HAP-1 (cell line): ENCODE measurements at regions not wholly inside any gene's neighbourhood (a gene's known extent, or its start where the extent isn't known, plus 50 kb on each side); places are given as distances from the start of the nearest gene placed in this dataset.

Experiments
- DNase-seq, 2 experiments: peaks; one replicate each; pipeline ENCODE4 v3.0.0-alpha.2; 2016 to 2020; ENCODE audit warnings: low spot score in 2 of 2
- H3K27me3 ChIP-seq: fragments of 250-450 bp; sonication (Bioruptor Pico); 2 replicates; pipeline ENCODE4 v1.5.1; 2020; ENCODE audit warnings: low read depth, mild to moderate bottlenecking, moderate library complexity
- H3K36me3 ChIP-seq: fragments of 250-450 bp; sonication (Bioruptor Pico); replicated peaks from 2 replicates; pipeline ENCODE4 v1.5.1; 2020; ENCODE audit warnings: mild to moderate bottlenecking
- H3K4me1 ChIP-seq: fragments of 250-450 bp; sonication (Bioruptor Pico); 2 replicates; pipeline ENCODE4 v1.5.1; 2020; ENCODE audit warnings: mild to moderate bottlenecking
- H3K4me3 ChIP-seq: fragments of 250-450 bp; sonication (Bioruptor Pico); 2 replicates; pipeline ENCODE4 v1.5.1; 2020; ENCODE audit warnings: mild to moderate bottlenecking, moderate library complexity
- H3K9me3 ChIP-seq: fragments of 250-450 bp; sonication (Bioruptor Pico); 2 replicates; pipeline ENCODE4 v1.5.1; 2020; ENCODE audit warnings: mild to moderate bottlenecking, moderate library complexity
- in situ Hi-C: fragments of 300-500 bp; cut with MboI; formaldehyde crosslinking; loops from 3 replicates; pipeline ENCODE4 v1.14.3; 2020; ENCODE audit warnings: low sequenced_read_pairs, inconsistent platforms, mixed read lengths

- Histone ChIP-seq H3K4me3 (no peak overlapping the region), H3K4me1 (no peaks in the 10 kb centered on the region), H3K27me3 (no peaks in the 10 kb centered on the region), H3K9me3 (no peaks in the 10 kb centered on the region), H3K36me3 (no peaks in the 10 kb centered on the region)
- DNase-seq = no peak
- in situ Hi-C loops = no loop called here
Observed at GRCh38 chr15:93152951-93153350, 63.9 kb upstream of the RGMA start.

- H3K4me1 ChIP-seq = no peaks in the 10 kb centered on the region
- DNase-seq = no peak
Observed at GRCh38 chr15:93152360-93152759, 63.3 kb upstream of the RGMA start.

GRCh38 chr15:93150910-93151881, 62.2 kb upstream of the RGMA start:
- DNase-seq = no peak
- no peaks in the 10 kb centered on the region for H3K27me3 ChIP-seq

More at GRCh38 chr15:93152360-93152759, 63.3 kb upstream of the RGMA start:
- no peak overlapping the region for H3K4me3 ChIP-seq
- no peaks in the 10 kb centered on the region for H3K36me3 ChIP-seq
- H3K27me3 ChIP-seq = no peaks in the 10 kb centered on the region
- H3K9me3 ChIP-seq = no peaks in the 10 kb centered on the region
- in situ Hi-C loops = no loop called here

GRCh38 chr15:93146601-93147000, 57.6 kb upstream of the RGMA start:
- Histone ChIP-seq H3K4me1 (no peaks in the 10 kb centered on the region), H3K27me3 (0 out of 2 replicates have a peak, but pooled peaks cover 3% of the 10 kb centered on the region), H3K4me3 (no peak overlapping the region), H3K9me3 (no peaks in the 10 kb centered on the region), H3K36me3 (no peaks in the 10 kb centered on the region)
- DNase-seq = no peak
- in situ Hi-C loops = no loop called here

More at GRCh38 chr15:93150910-93151881, 62.2 kb upstream of the RGMA start:
- no peaks in the 10 kb centered on the region for H3K9me3 ChIP-seq
- H3K4me1 ChIP-seq = no peaks in the 10 kb centered on the region
- H3K36me3 ChIP-seq = no peaks in the 10 kb centered on the region
- no peak overlapping the region for H3K4me3 ChIP-seq
- in situ Hi-C loops = no loop called here

GRCh38 chr15:93146196-93146595, 57.2 kb upstream of the RGMA start:
- Histone ChIP-seq H3K4me3 (no peak overlapping the region), H3K4me1 (no peaks in the 10 kb centered on the region), H3K27me3 (0 out of 2 replicates have a peak, but pooled peaks cover 3% of the 10 kb centered on the region), H3K36me3 (no peaks in the 10 kb centered on the region), H3K9me3 (no peaks in the 10 kb centered on the region)
- DNase-seq = no peak
- in situ Hi-C loops = no loop called here

GRCh38 chr15:93144463-93145236, 55.6 kb upstream of the RGMA start:
- H3K36me3 ChIP-seq = no peaks in the 10 kb centered on the region
- DNase-seq = no peak
- no peak overlapping the region for H3K4me3 ChIP-seq
- in situ Hi-C loops = no loop called here
- 0 out of 2 replicates have a peak, but pooled peaks cover 3% of the 10 kb centered on the region for H3K27me3 ChIP-seq
- no peaks in the 10 kb centered on the region for H3K9me3 ChIP-seq
- H3K4me1 ChIP-seq = no peaks in the 10 kb centered on the region

GRCh38 chr15:93143186-93143585, 54.2 kb upstream of the RGMA start:
- Histone ChIP-seq H3K4me1 (no peaks in the 10 kb centered on the region), H3K4me3 (no peak overlapping the region), H3K36me3 (no peaks in the 10 kb centered on the region), H3K9me3 (no peaks in the 10 kb centered on the region), H3K27me3 (0 out of 2 replicates have a peak, but pooled peaks cover 3% of the 10 kb centered on the region)
- in situ Hi-C loops = no loop called here
- DNase-seq = no peak

- H3K27me3 ChIP-seq = 0 out of 2 replicates have a peak, but pooled peaks cover 3% of the 10 kb centered on the region
- no peaks in the 10 kb centered on the region for H3K9me3 ChIP-seq
- in situ Hi-C loops = no loop called here
- no peak overlapping the region for H3K4me3 ChIP-seq
- no peaks in the 10 kb centered on the region for H3K4me1 ChIP-seq
- no peaks in the 10 kb centered on the region for H3K36me3 ChIP-seq
- no peak for DNase-seq
Observed at GRCh38 chr15:93141371-93141794, 52.4 kb upstream of the RGMA start.

- DNase-seq = no peak
- no peak overlapping the region for H3K4me3 ChIP-seq
- H3K4me1 ChIP-seq = no peaks in the 10 kb centered on the region
- in situ Hi-C loops = no loop called here
- no peaks in the 10 kb centered on the region for H3K36me3 ChIP-seq
- no peaks in the 10 kb centered on the region for H3K9me3 ChIP-seq
- no peaks in the 10 kb centered on the region for H3K27me3 ChIP-seq
Observed at GRCh38 chr15:93139436-93139835, 50.4 kb upstream of the RGMA start.

- no peaks in the 10 kb centered on the region for H3K36me3 ChIP-seq
- DNase-seq = no peak
- no peaks in the 10 kb centered on the region for H3K27me3 ChIP-seq
- no peaks in the 10 kb centered on the region for H3K9me3 ChIP-seq
- H3K4me1 ChIP-seq = no peaks in the 10 kb centered on the region
- in situ Hi-C loops = no loop called here
- no peak overlapping the region for H3K4me3 ChIP-seq
Observed at GRCh38 chr15:93138681-93139250, 49.8 kb upstream of the RGMA start.
